Endodermal cell (in vitro differentiated cells): ENCODE measurements at regions not wholly inside any gene's neighbourhood (a gene's known extent, or its start where the extent isn't known, plus 50 kb on each side); places are given as distances from the start of the nearest gene placed in this dataset.

ENCODE experiments used
- DNase-seq: peaks from one replicate; pipeline ENCODE4 v3.0.0-alpha.2; 2017
- H3K27ac ChIP-seq: 2 replicates; pipeline ENCODE4 v1.5.1; 2013; ENCODE audit warnings: mild to moderate bottlenecking, low read depth, low read length, moderate library complexity
- H3K27me3 ChIP-seq: 2 replicates; pipeline ENCODE4 v1.6.1; 2013; ENCODE audit warnings: mild to moderate bottlenecking, low read length, moderate library complexity; ENCODE audit not compliant: insufficient read depth, control insufficient read depth, poor library complexity, severe bottlenecking
- H3K36me3 ChIP-seq: 2 replicates; pipeline ENCODE4 v1.7.0; 2013; ENCODE audit warnings: mild to moderate bottlenecking, low read length, moderate library complexity; ENCODE audit not compliant: control insufficient read depth, insufficient read depth
- H3K4me1 ChIP-seq: one replicate; pipeline ENCODE4 v1.7.0; 2013; ENCODE audit warnings: low read length; ENCODE audit not compliant: control insufficient read depth, insufficient read depth
- H3K4me3 ChIP-seq: 2 replicates; pipeline ENCODE4 v1.5.1; 2013; ENCODE audit warnings: mild to moderate bottlenecking, low read length, moderate library complexity
- H3K9ac ChIP-seq: 2 replicates; pipeline ENCODE4 v1.6.1; 2013; ENCODE audit warnings: mild to moderate bottlenecking, low read length, moderate library complexity; ENCODE audit not compliant: poor library complexity, severe bottlenecking; ENCODE audit errors: extremely low read depth
- H3K9me3 ChIP-seq: 2 replicates; pipeline ENCODE4 v1.6.1; 2013; ENCODE audit warnings: mild to moderate bottlenecking, low read length, moderate library complexity; ENCODE audit not compliant: control insufficient read depth
- H3K27ac Mint-ChIP-seq: 2 replicates; pipeline ENCODE4 v1.8.0; 2020; ENCODE audit warnings: mixed read lengths
- H3K27me3 Mint-ChIP-seq: 2 replicates; pipeline ENCODE4 v1.8.0; 2021; ENCODE audit warnings: mild to moderate bottlenecking, mixed read lengths; ENCODE audit not compliant: insufficient read depth
- H3K36me3 Mint-ChIP-seq: 2 replicates; pipeline ENCODE4 v1.8.0; 2020; ENCODE audit warnings: low read depth, mixed read lengths
- H3K4me1 Mint-ChIP-seq: 2 replicates; pipeline ENCODE4 v1.8.0; 2020; ENCODE audit warnings: mixed read lengths
- H3K4me3 Mint-ChIP-seq: 2 replicates; pipeline ENCODE4 v1.8.0; 2020; ENCODE audit warnings: mild to moderate bottlenecking, moderate library complexity, mixed read lengths
- H3K9me3 Mint-ChIP-seq: 2 replicates; pipeline ENCODE4 v1.8.0; 2020; ENCODE audit warnings: mild to moderate bottlenecking, mixed read lengths
- WGBS, 2 experiments: methylation state at CpG; one replicate each; pipeline versions ENCODE4 v1.1.5 to v1.1.7; 2013; ENCODE audit warnings: missing lambda C conversion rate in 2 of 2, mixed read lengths in 1 of 2; ENCODE audit not compliant: insufficient coverage in 1 of 2, insufficient read length in 1 of 2; 5-methylcytosine and 5-hydroxymethylcytosine counted together
- TF ChIP-seq, protein P1 (sequence below): fragments of 200-600 bp; sonication (generic); conservative IDR thresholded peaks from 2 replicates; pipeline ENCODE4 v1.5.0; 2021; ENCODE audit warnings: antibody characterized with exemption, mild to moderate bottlenecking

DNA sequence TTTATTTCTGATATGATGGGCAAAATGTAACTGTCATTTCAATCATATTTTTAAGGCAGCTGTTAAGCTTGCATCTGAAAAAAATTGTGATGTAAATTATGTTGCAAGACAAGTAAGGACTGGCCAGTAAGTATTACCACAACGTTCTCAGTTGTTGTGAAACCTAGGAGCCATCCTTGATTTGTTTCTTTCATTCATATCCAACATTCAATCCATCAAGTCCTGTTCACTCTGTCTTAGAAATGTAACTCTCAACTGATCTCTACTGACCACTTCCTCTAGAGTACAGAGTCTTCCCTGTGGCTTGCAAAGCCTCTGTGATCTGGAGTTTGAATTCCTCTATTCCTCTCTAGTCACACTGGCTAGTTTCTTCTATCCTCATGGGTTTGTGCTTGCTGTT, 161.4 kb upstream of the MAD2L1 start:
- Mint-ChIP-seq H3K36me3 (no peaks in the 10 kb centered on the region), H3K9me3 (no peaks in the 10 kb centered on the region), H3K4me3 (no peak overlapping the region), H3K27me3 (no peaks in the 10 kb centered on the region), H3K27ac (peak overlapping the region; percentile 6), H3K4me1 (no peaks in the 10 kb centered on the region)
- no peak overlapping the region for H3K27ac ChIP-seq
- H3K36me3 ChIP-seq = no peaks in the 10 kb centered on the region
- no peak for DNase-seq
- H3K9ac ChIP-seq = no peak overlapping the region
- H3K9me3 ChIP-seq = no peaks in the 10 kb centered on the region
- no peaks in the 10 kb centered on the region for H3K27me3 ChIP-seq
- H3K4me1 ChIP-seq = no peaks in the 10 kb centered on the region
- TF ChIP-seq, protein P1, sequence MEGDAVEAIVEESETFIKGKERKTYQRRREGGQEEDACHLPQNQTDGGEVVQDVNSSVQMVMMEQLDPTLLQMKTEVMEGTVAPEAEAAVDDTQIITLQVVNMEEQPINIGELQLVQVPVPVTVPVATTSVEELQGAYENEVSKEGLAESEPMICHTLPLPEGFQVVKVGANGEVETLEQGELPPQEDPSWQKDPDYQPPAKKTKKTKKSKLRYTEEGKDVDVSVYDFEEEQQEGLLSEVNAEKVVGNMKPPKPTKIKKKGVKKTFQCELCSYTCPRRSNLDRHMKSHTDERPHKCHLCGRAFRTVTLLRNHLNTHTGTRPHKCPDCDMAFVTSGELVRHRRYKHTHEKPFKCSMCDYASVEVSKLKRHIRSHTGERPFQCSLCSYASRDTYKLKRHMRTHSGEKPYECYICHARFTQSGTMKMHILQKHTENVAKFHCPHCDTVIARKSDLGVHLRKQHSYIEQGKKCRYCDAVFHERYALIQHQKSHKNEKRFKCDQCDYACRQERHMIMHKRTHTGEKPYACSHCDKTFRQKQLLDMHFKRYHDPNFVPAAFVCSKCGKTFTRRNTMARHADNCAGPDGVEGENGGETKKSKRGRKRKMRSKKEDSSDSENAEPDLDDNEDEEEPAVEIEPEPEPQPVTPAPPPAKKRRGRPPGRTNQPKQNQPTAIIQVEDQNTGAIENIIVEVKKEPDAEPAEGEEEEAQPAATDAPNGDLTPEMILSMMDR = no peak
- H3K4me3 ChIP-seq = no peak overlapping the region
- WGBS, 2 experiments = 85 to 100% methylated on average over 1 of the region's 1 CpG

DNA sequence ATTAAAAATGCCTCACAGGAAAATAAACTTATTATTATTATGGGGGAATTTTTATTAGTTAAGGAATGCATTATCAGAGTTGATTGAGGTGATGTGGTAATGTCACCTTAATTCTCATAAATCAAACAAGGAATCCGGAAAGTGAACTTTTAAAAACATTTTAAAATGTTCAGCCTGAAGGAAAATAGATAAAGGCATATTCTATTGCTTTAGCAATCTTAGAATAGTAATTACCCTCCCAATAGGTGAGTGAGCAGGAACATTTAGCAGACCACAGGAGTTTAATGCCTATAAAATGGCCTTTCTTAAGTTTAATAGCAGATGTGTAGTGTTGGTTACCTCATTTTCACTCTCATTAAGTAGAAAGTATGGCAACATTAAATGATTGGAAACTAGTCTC, 160.9 kb upstream of the MAD2L1 start:
- Histone ChIP-seq H3K4me3 (no peak overlapping the region), H3K9me3 (no peaks in the 10 kb centered on the region), H3K36me3 (no peaks in the 10 kb centered on the region), H3K27me3 (no peaks in the 10 kb centered on the region), H3K9ac (no peak overlapping the region), H3K27ac (no peak overlapping the region), H3K4me1 (no peaks in the 10 kb centered on the region)
- H3K27me3 Mint-ChIP-seq = no peaks in the 10 kb centered on the region
- no peak overlapping the region for H3K4me3 Mint-ChIP-seq
- TF ChIP-seq, protein P1 = no peak
- no peak for DNase-seq
- no peaks in the 10 kb centered on the region for H3K4me1 Mint-ChIP-seq
- H3K9me3 Mint-ChIP-seq = no peaks in the 10 kb centered on the region
- H3K36me3 Mint-ChIP-seq = no peaks in the 10 kb centered on the region
- H3K27ac Mint-ChIP-seq = no peak overlapping the region
- 80% methylated on average over 1 of the region's 1 CpG; no CpG with 5 or more reads in 1 of the 2 experiments for WGBS, 2 experiments

DNA sequence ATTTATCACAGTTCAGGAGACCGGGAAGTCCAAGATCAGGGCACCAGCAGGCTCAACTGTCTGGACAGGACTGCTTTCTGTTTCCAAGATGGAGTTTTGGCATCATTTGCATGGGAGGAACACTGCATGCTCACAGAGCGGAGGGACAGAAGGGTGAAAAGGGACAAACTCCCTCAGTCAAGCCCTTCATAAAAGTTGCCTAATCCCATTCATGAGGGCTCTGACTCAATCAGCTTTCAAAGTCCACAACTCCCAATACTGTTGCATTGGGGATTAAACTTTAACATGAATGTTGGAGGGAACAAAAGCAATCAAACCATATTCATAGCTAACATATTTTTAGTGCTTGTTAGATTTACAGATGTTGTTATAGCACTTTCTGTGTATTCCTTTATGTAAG, 158.9 kb upstream of the MAD2L1 start:
- Mint-ChIP-seq H3K36me3 (no peaks in the 10 kb centered on the region), H3K4me1 (no peaks in the 10 kb centered on the region), H3K27me3 (no peaks in the 10 kb centered on the region), H3K27ac (no peak overlapping the region), H3K4me3 (no peak overlapping the region), H3K9me3 (no peaks in the 10 kb centered on the region)
- WGBS, 2 experiments = 80 to 95% methylated on average over 1 to 2 of the region's 2 CpGs
- TF ChIP-seq, protein P1 = no peak
- H3K27ac ChIP-seq = no peak overlapping the region
- H3K4me3 ChIP-seq = no peak overlapping the region
- no peaks in the 10 kb centered on the region for H3K36me3 ChIP-seq
- DNase-seq = no peak
- no peak overlapping the region for H3K9ac ChIP-seq
- no peaks in the 10 kb centered on the region for H3K4me1 ChIP-seq
- no peaks in the 10 kb centered on the region for H3K27me3 ChIP-seq
- H3K9me3 ChIP-seq = no peaks in the 10 kb centered on the region
